Gastroesophageal sphincter (tissue), 3 donors: ENCODE measurements at regions not wholly inside any gene's neighbourhood (a gene's known extent, or its start where the extent isn't known, plus 50 kb on each side); places are given as distances from the start of the nearest gene placed in this dataset.

ENCODE experiments used
- CTCF ChIP-seq, 4 experiments: fragments of 200-600 bp in 2 of 4; fragments of 450-650 bp in 2 of 4; sonication (generic) in 1 of 4; IDR thresholded peaks; one replicate each; pipeline ENCODE4 v1.5.1; 2017 to 2019; ENCODE audit warnings: antibody characterized with exemption in 4 of 4, mild to moderate bottlenecking in 2 of 4, moderate library complexity in 2 of 4
- EP300 ChIP-seq: sonication (generic); formaldehyde crosslinking; IDR thresholded peaks from one replicate; pipeline ENCODE4 v1.6.1; 2017; ENCODE audit warnings: antibody characterized with exemption, mild to moderate bottlenecking
- POLR2A ChIP-seq, 2 donors: fragments of 450-650 bp; IDR thresholded peaks; one replicate each; pipeline ENCODE4 v1.6.1; 2017; ENCODE audit warnings: antibody characterized with exemption in 2 of 2, mild to moderate bottlenecking in 2 of 2, moderate library complexity in 1 of 2
- POLR2AphosphoS5 ChIP-seq: sonication (generic); formaldehyde crosslinking; IDR thresholded peaks from one replicate; pipeline ENCODE4 v1.6.1; 2017; ENCODE audit warnings: antibody characterized with exemption

DNA sequence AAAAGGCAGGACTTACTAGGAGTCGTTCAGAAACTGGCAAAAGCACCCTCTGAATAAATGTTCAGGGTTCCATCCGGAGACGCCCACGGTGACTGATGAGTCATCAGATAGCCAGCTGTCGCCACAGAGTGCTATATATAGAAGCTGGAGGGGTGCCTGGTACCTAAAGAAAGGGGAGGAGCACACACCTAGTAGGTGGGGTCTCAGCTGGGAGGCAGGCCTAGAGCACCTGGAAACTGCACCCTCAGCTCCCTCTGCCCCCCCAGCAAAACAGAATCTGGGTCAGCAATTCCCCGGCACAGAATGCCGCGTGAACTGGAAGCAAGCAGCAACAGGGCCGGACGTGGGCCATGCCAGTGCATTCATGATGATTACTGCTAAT is 242.0 kb downstream of the BCOR start:
- TF ChIP-seq POLR2A (IDR thresholded peaks at IDR 0.05) (no peak), CTCF (IDR thresholded peaks at IDR 0.05) (no peak), POLR2AphosphoS5 (no peak), EP300 (no peak)
